HepG2 (cell line): ENCODE measurements at regions not wholly inside any gene's neighbourhood (a gene's known extent, or its start where the extent isn't known, plus 50 kb on each side); places are given as distances from the start of the nearest gene placed in this dataset.

Source experiments
- ATAC-seq: fragments of 200-7000 bp; cut with Tn5 transposase; 3 replicates; pipeline ENCODE4 v1.9.1; 2020; ENCODE audit warnings: mild to moderate bottlenecking, moderate library complexity
- BruUV-seq: library from RNA; stranded (reverse); fragments of 400-500 nt; replicated peaks from 2 replicates; lab custom pipeline; 2021; lab: Mats Ljungman, UMichigan
- CTCF ChIA-PET: fragments of 300-600 bp; formaldehyde crosslinking; extraction: SDS; loops from one replicate; lab custom pipeline; 2021; ENCODE audit warnings: low total read pairs, inconsistent platforms, low intra/inter-chr PET ratio; lab: Yijun Ruan, JAX
- POLR2A ChIA-PET: fragments of 350-600 bp; sonication (Branson Sonifier 250); formaldehyde crosslinking; loops from one replicate; lab custom pipeline; 2020; ENCODE audit warnings: antibody characterized with exemption, inconsistent platforms; lab: Yijun Ruan, JAX
- DNase-seq: peaks from one replicate; pipeline ENCODE4 v3.0.0-alpha.2; 2015; ENCODE audit warnings: low spot score
- FAIRE-seq: peaks from 3 replicates; lab custom pipeline; 2011; peaks lifted over from hg19 to GRCh38; lab: Jason Lieb, UNC
- H2AFZ ChIP-seq: one replicate; pipeline ENCODE4 v1.6.1; 2011; ENCODE audit warnings: low read length, inconsistent platforms
- H3K27ac ChIP-seq: fragments of 300-600 bp; 3 replicates; pipeline ENCODE4 v1.8.0; 2011; ENCODE audit warnings: mixed run types, mild to moderate bottlenecking, mixed read lengths, low read length, inconsistent platforms; ENCODE audit not compliant: insufficient read depth; ENCODE audit errors: extremely low read length
- H3K27me3 ChIP-seq, 2 experiments: fragments of 200-600 bp in 1 of 2; 2 replicates in 1 of 2; 3 replicates in 1 of 2; pipeline versions ENCODE4 v1.6.0 to v1.8.0; 2011; ENCODE audit warnings: low read length in 2 of 2, mild to moderate bottlenecking in 2 of 2, moderate library complexity in 2 of 2, inconsistent platforms in 1 of 2; ENCODE audit not compliant: insufficient read depth in 2 of 2, control insufficient read depth in 1 of 2
- H3K36me3 ChIP-seq, 2 experiments: fragments of 200-600 bp in 1 of 2; replicated peaks in 1 of 2; 2 replicates in 1 of 2; 3 replicates in 1 of 2; pipeline versions ENCODE4 v1.5.1 to v1.8.0; 2011; ENCODE audit warnings: low read length in 2 of 2, inconsistent platforms in 1 of 2; ENCODE audit not compliant: insufficient read depth in 2 of 2, control insufficient read depth in 1 of 2
- H3K4me1 ChIP-seq: 2 replicates; pipeline ENCODE4 v1.5.1; 2012; ENCODE audit warnings: low read length, inconsistent platforms; ENCODE audit not compliant: insufficient read depth
- H3K4me2 ChIP-seq: 2 replicates; pipeline ENCODE4 v1.6.0; 2011; ENCODE audit warnings: low read depth, low read length, inconsistent platforms
- H3K4me3 ChIP-seq, 3 experiments: fragments of 200-600 bp in 1 of 3; sonication (generic), shearing (Covaris generic) in 1 of 3; replicated peaks in 1 of 3; 2 replicates each; pipeline ENCODE4 v1.5.1; 2011 to 2016; ENCODE audit warnings: low read length in 3 of 3, inconsistent platforms in 2 of 3, low read depth in 2 of 3, mild to moderate bottlenecking in 2 of 3, control low read depth in 1 of 3, mixed read lengths in 1 of 3; ENCODE audit not compliant: insufficient read depth in 1 of 3
- H3K79me2 ChIP-seq: one replicate; pipeline ENCODE4 v1.6.1; 2011; ENCODE audit warnings: low read length, inconsistent platforms; ENCODE audit not compliant: insufficient read depth
- H3K9ac ChIP-seq: 2 replicates; pipeline ENCODE4 v1.6.0; 2011; ENCODE audit warnings: mild to moderate bottlenecking, low read depth, low read length, inconsistent platforms; ENCODE audit not compliant: insufficient read depth
- H3K9me3 ChIP-seq: 2 replicates; pipeline ENCODE4 v1.5.1; 2012; ENCODE audit warnings: mild to moderate bottlenecking, low read length
- H4K20me1 ChIP-seq: 2 replicates; pipeline ENCODE4 v1.6.0; 2011; ENCODE audit warnings: inconsistent platforms, mild to moderate bottlenecking, low read length, moderate library complexity; ENCODE audit not compliant: insufficient read depth
- GPN1 ChIP-seq: sonication (generic); formaldehyde crosslinking; IDR thresholded peaks from 2 replicates; pipeline ENCODE4 v1.5.1; 2020; ENCODE audit warnings: missing genetic modification reagents, borderline replicate concordance
- HDAC2 ChIP-seq: sonication (generic); formaldehyde crosslinking; IDR thresholded peaks from 2 replicates; pipeline ENCODE4 v1.4.0; 2020; ENCODE audit warnings: missing genetic modification reagents
- HINFP ChIP-seq: sonication (generic); formaldehyde crosslinking; IDR thresholded peaks from 2 replicates; pipeline ENCODE4 v1.4.0; 2020; ENCODE audit warnings: low read depth, mild to moderate bottlenecking, missing genetic modification reagents
- MED8 ChIP-seq: sonication (generic); formaldehyde crosslinking; IDR thresholded peaks from 2 replicates; pipeline ENCODE4 v1.8.1; 2023; ENCODE audit warnings: mild to moderate bottlenecking, missing genetic modification reagents; ENCODE audit not compliant: insufficient replicate concordance
- PRPF4 ChIP-seq: fragments of 200-400 bp; formaldehyde crosslinking; IDR thresholded peaks from 2 replicates; pipeline ENCODE4 v1.6.1; 2016; ENCODE audit warnings: low read length, low read depth; ENCODE audit not compliant: poor library complexity, severe bottlenecking
- SMARCC2 ChIP-seq: fragments of 450-650 bp; IDR thresholded peaks from 2 replicates; pipeline ENCODE4 v1.6.1; 2017; ENCODE audit warnings: antibody characterized with exemption, mild to moderate bottlenecking
- TEAD3 ChIP-seq: optimal IDR thresholded peaks from 2 replicates; pipeline ENCODE3; 2016; ENCODE audit warnings: borderline replicate concordance
- XRCC5 ChIP-seq: fragments of 200-400 bp; formaldehyde crosslinking; optimal IDR thresholded peaks from 2 replicates; pipeline ENCODE3; 2017; ENCODE audit warnings: mild to moderate bottlenecking, low read length
- ZBTB42 ChIP-seq: sonication (generic); formaldehyde crosslinking; IDR thresholded peaks from 2 replicates; pipeline ENCODE4 v1.5.0; 2020; ENCODE audit warnings: mild to moderate bottlenecking, missing genetic modification reagents
- ZNF33B ChIP-seq: sonication (generic); formaldehyde crosslinking; IDR thresholded peaks from 2 replicates; pipeline ENCODE4 v1.5.1; 2020; ENCODE audit warnings: mild to moderate bottlenecking, missing genetic modification reagents
- ZNF549 ChIP-seq: sonication (generic); formaldehyde crosslinking; IDR thresholded peaks from 2 replicates; pipeline ENCODE4 v1.5.0; 2020; ENCODE audit warnings: missing genetic modification reagents
- ZNF770 ChIP-seq: sonication (generic); formaldehyde crosslinking; IDR thresholded peaks from 2 replicates; pipeline ENCODE4 v1.5.0; 2020; ENCODE audit warnings: mild to moderate bottlenecking, missing genetic modification reagents
- WGBS: methylation state at CpG from one replicate; pipeline ENCODE4 v1.1.6; 2017; ENCODE audit warnings: low lambda C conversion rate; 5-methylcytosine and 5-hydroxymethylcytosine counted together
- in situ Hi-C: cut with HindIII; loops from 2 replicates; pipeline ENCODE4 v1.10.0; 2017; ENCODE audit warnings: low pct_unique_long_range_greater_than_20kb; ENCODE audit not compliant: extremely low pct_ligation_motif_present
- intact Hi-C: fragments of 100-400 bp; cut with micrococcal nuclease; formaldehyde crosslinking; loops from one replicate; pipeline ENCODE4 v1.10.0; 2022; ENCODE audit not compliant: unreplicated experiment

GRCh38 chr7:22931011-22931410 lies 82.9 kb downstream of the HYCC1 start:
- no peaks in the 10 kb centered on the region for H3K27me3 ChIP-seq
- H3K79me2 ChIP-seq = no peaks in the 10 kb centered on the region
- in situ Hi-C loops = no loop called here
- POLR2A ChIA-PET = no interaction called here
- no TSS peak for BruUV-seq
- DNase-seq (no peak), ATAC-seq (no peak), FAIRE-seq (no peak)
- H3K4me2 ChIP-seq = no peak overlapping the region
- H3K9me3 ChIP-seq = no peaks in the 10 kb centered on the region
- no peak overlapping the region for H2AFZ ChIP-seq
- TF ChIP-seq XRCC5 (no peak), HINFP (no peak), ZNF549 (CRISPR knock-in tag) (no peak), GPN1 (CRISPR knock-in tag) (no peak), ZBTB42 (CRISPR knock-in tag) (no peak), SMARCC2 (no peak), ZNF770 (CRISPR knock-in tag) (no peak), TEAD3 (CRISPR knock-in tag) (no peak), HDAC2 (no peak), ZNF33B (no peak), PRPF4 (no peak), MED8 (CRISPR knock-in tag) (no peak)
- intact Hi-C loops = no loop called here
- WGBS = 12% methylated on average over 3 of the region's 3 CpGs
- H3K9ac ChIP-seq = no peak overlapping the region
- CTCF ChIA-PET = no interaction called here
- H3K27ac ChIP-seq = no peak overlapping the region
- H3K4me1 ChIP-seq = no peaks in the 10 kb centered on the region
- H3K4me3 ChIP-seq = no peak overlapping the region
- no peaks in the 10 kb centered on the region for H3K36me3 ChIP-seq
- no peaks in the 10 kb centered on the region for H4K20me1 ChIP-seq
